ENCODE measurements at regions not wholly inside any gene's neighbourhood (a gene's known extent, or its start where the extent isn't known, plus 50 kb on each side); places are given as distances from the start of the nearest gene placed in this dataset.

DNA sequence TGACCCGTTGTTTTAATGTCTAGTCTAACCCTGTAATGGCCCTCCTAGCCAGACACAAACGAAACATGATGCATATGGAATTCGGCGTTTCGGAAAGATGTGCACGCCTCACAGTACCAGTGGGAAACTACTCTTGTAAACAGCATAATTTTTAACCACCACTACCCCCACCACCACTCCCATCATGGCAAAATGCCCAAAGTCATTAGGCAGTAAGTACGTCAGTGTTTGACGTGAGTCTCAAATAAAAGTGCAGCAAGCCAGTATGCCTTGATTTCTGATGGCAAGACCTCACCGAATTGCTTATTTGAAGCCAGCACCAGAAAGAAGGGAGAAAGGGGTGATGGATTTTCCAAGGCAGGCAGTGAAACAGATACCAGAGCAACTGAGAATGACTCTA, 71.4 kb downstream of the ADRB2 start:
- no peaks in the 10 kb centered on the region for H3K27me3 ChIP-seq (ENCODE audit: control insufficient read depth, insufficient read depth, low read length)
- no peak overlapping the region for H3K4me3 ChIP-seq (ENCODE audit: low read depth, low read length)
- no peaks in the 10 kb centered on the region for H3K36me3 ChIP-seq (ENCODE audit: control insufficient read depth, insufficient read depth, low read length)
- CTCF ChIA-PET = no interaction called here
- TF ChIP-seq, protein P1, sequence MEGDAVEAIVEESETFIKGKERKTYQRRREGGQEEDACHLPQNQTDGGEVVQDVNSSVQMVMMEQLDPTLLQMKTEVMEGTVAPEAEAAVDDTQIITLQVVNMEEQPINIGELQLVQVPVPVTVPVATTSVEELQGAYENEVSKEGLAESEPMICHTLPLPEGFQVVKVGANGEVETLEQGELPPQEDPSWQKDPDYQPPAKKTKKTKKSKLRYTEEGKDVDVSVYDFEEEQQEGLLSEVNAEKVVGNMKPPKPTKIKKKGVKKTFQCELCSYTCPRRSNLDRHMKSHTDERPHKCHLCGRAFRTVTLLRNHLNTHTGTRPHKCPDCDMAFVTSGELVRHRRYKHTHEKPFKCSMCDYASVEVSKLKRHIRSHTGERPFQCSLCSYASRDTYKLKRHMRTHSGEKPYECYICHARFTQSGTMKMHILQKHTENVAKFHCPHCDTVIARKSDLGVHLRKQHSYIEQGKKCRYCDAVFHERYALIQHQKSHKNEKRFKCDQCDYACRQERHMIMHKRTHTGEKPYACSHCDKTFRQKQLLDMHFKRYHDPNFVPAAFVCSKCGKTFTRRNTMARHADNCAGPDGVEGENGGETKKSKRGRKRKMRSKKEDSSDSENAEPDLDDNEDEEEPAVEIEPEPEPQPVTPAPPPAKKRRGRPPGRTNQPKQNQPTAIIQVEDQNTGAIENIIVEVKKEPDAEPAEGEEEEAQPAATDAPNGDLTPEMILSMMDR (IDR thresholded peaks at IDR 0.05; ENCODE audit: insufficient read depth, low read depth, low read length) = no peak
- no peak for DNase-seq (ENCODE audit: low read depth)
- POLR2A ChIA-PET = no interaction called here

DNA sequence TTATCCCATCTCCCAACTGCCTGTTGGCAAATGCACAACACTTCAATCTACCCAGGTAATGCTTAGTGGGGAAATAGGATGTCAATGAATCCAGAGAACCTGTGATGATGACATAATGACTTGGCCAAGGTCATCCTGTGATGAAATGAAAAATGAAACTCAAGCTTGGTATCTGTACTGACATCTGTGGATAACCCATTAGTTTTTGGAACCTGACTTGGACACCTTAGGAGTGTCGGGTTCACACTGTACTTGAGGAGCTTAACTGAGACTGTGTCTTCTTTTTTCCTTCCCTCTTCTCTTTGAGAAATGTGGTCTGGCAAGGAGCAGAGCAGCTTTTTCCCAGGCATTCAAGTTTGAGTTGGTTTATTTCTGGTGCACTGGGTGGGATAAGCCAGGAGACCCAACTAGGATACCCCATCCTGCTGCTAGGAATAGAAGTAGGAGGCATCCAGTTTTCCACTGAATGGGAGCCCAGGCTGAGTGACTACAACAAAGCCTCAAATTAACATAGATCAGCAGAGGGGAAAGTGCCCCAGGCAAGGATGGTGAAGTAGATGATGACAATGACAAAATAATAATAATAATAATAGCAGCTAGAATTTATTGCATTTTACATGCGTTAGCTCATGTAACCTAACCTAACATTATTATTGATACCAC, 72.1 kb downstream of the ADRB2 start:
- TF ChIP-seq, protein P1 (IDR thresholded peaks at IDR 0.05; ENCODE audit: insufficient read depth, low read depth, low read length) = no peak
- DNase-seq (ENCODE audit: low read depth) = no peak
- POLR2A ChIA-PET = interaction anchor here (0.6 kb wide), 1 partner anchor 12 kb away, joined by 4 read pairs; no protein-coding TSS in a partner anchor
- H3K27me3 ChIP-seq (ENCODE audit: control insufficient read depth, insufficient read depth, low read length) = no peaks in the 10 kb centered on the region
- no peaks in the 10 kb centered on the region for H3K36me3 ChIP-seq (ENCODE audit: control insufficient read depth, insufficient read depth, low read length)
- no peak overlapping the region for H3K4me3 ChIP-seq (ENCODE audit: low read depth, low read length)
- CTCF ChIA-PET = interaction anchor here (1.1 to 1.2 kb wide), 2 partner anchors 18 to 59 kb away, joined by 4 read pairs; no protein-coding TSS in a partner anchor

DNA sequence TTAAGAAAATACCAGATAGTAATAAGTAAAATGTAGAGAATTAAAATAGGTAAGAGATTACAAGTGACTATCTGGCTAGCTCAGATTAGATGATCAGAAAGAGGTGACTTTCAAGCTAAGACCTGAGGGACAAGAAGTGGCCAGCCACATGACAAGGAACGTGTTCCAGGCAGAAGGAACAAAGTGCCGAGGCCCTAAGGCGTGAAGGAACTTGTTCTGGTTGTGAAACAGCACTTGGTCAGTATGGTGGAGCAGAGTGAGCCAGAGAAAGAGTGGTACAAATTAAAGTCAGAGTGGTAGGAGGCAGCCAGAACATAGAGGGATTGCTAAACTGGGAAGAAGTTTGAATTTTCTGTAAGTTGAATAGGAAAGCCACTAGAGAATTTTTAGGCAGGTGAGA, 73.6 kb downstream of the ADRB2 start:
- H3K4me3 ChIP-seq (ENCODE audit: low read depth, low read length) = no peak overlapping the region
- TF ChIP-seq, protein P1 (IDR thresholded peaks at IDR 0.05; ENCODE audit: insufficient read depth, low read depth, low read length) = no peak
- no peak for DNase-seq (ENCODE audit: low read depth)
- H3K27me3 ChIP-seq (ENCODE audit: control insufficient read depth, insufficient read depth, low read length) = no peaks in the 10 kb centered on the region
- POLR2A ChIA-PET = no interaction called here
- no peaks in the 10 kb centered on the region for H3K36me3 ChIP-seq (ENCODE audit: control insufficient read depth, insufficient read depth, low read length)
- CTCF ChIA-PET = no interaction called here

DNA sequence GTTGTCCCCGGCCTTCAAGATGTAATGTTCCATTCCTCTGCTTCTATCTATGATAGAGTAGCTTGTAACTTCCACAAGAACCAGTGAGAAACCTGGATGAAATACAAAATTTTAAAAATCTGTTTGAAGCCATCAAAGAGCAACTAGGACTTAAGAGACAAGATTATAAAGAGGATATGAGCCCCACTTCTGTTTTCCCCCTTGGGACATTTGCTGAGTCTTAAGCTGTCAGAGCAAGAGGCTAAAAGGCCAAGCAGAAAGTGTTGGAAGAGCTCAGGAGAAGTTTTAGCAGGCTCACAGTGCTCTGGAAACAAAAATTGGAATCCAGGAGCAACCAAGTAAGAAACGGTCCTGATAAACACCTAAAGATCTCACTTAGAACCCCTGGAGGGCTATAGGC, 76.1 kb downstream of the ADRB2 start:
- DNase-seq (ENCODE audit: low read depth) = no peak
- Histone ChIP-seq H3K27me3 (ENCODE audit: control insufficient read depth, insufficient read depth, low read length) (no peaks in the 10 kb centered on the region), H3K36me3 (ENCODE audit: control insufficient read depth, insufficient read depth, low read length) (no peaks in the 10 kb centered on the region), H3K4me3 (ENCODE audit: low read depth, low read length) (no peak overlapping the region)
- TF ChIP-seq, protein P1 (IDR thresholded peaks at IDR 0.05; ENCODE audit: insufficient read depth, low read depth, low read length) = no peak
- POLR2A ChIA-PET = no interaction called here
- CTCF ChIA-PET = interaction anchor here (0.6 kb wide), 1 partner anchor 316 kb away, joined by 3 read pairs; no protein-coding TSS in a partner anchor

DNA sequence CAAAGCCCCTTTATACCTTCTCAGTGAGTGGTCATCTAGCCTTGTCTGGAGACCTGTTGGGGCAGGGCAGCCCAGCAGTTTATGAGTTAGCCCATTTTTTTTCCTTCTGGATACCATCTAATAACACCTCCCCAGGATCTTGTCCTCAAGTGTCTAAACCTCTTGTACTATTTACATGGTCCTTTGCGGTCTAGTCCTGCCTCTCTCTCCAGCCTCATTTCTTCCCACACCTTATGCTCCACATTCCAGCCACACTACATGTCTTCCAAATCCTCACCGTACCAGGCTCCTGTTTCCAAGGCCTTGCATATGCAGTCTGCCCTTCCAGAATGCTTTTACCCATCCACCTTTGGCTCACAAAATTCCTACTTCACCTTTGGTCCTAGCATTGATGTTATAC, 77.2 kb downstream of the ADRB2 start:
- no peak for DNase-seq (ENCODE audit: low read depth)
- TF ChIP-seq, protein P1 (IDR thresholded peaks at IDR 0.05; ENCODE audit: insufficient read depth, low read depth, low read length) = no peak
- POLR2A ChIA-PET = no interaction called here
- Histone ChIP-seq H3K27me3 (ENCODE audit: control insufficient read depth, insufficient read depth, low read length) (no peaks in the 10 kb centered on the region), H3K4me3 (ENCODE audit: low read depth, low read length) (no peak overlapping the region), H3K36me3 (ENCODE audit: control insufficient read depth, insufficient read depth, low read length) (no peaks in the 10 kb centered on the region)
- CTCF ChIA-PET = interaction anchor here (1.5 kb wide), 1 partner anchor 211 kb away, joined by 3 read pairs; no protein-coding TSS in a partner anchor

All from BJ (cell line).